ENCODE measurements at regions not wholly inside any gene's neighbourhood (a gene's known extent, or its start where the extent isn't known, plus 50 kb on each side); places are given as distances from the start of the nearest gene placed in this dataset.
"Not testable (repeated sequence)": the region's sequence is repeated elsewhere in the genome, so short reads cannot be mapped to it uniquely, and the experiment has no call there.

DNA sequence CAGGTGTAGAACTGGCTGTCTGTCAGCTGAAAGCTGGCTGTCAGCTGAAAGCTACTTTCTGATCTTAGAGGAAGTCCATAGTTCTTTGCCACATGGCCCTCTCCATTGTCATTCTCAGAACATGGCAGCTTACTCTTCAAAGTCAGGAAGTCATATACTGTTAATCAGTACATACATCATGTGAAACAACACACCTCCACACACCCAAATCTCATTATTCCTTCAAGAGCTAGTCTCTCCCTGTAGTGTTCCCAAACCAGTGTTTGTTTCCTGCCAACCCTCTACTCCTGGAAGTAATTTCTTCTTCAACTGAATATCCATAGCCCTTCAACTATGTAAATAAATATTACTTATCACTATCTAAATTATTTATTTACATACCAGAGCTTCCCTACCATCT, 58.9 kb downstream of the OR5AK2 start:
- intact Hi-C loops (cut with micrococcal nuclease) = no loop called here

GRCh38 chr11:57049749-57050148, 61.0 kb downstream of the OR5AK2 start:
- intact Hi-C loops (cut with micrococcal nuclease) = no loop called here

GRCh38 chr11:57054817-57055216, 66.1 kb downstream of the OR5AK2 start:
- intact Hi-C loops (cut with micrococcal nuclease) = no loop called here

- intact Hi-C loops (cut with micrococcal nuclease) = no loop called here
These were observed 67.0 kb downstream of the OR5AK2 start for GRCh38 chr11:57055744-57056143.

DNA sequence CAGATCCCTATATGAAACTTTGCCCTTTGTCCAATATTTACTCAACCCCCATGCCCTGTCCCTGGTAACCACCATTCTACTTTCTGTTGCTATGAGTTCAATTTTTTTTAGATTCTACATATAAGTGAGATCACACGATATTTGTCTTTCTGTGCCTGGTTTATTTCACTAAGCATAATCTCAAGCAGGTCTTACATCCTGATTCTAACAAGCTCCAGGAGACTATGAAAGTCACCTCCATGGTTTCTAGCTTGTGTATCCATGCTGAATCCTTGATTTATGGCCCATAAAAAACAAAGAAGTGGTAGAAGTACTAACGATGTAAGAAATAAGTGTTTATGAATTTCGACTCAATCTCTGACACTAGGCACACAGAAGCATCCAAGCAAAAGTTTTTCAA, 68.0 kb downstream of the OR5AK2 start:
- intact Hi-C loops (cut with micrococcal nuclease) = no loop called here

DNA sequence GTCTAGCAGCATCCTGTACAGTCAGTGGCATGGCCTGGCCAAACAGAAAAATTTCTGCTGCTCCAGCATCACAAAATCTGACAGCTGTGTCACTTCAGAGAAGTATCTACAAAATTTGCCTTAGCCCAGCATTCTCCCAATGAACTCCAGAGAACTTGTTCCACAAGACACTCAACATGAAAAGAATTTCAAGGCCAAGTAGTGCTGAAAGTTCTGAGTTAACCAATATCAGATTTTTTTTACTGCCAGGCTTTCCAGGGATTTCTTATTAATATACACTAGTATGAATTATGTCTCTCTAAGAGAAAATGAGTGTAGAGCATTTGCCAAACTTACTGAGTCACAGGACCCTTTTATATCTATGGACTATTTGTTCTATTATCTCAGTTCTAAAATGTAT, 68.8 kb downstream of the OR5AK2 start:
- intact Hi-C loops (cut with micrococcal nuclease) = no loop called here

- intact Hi-C loops (cut with micrococcal nuclease) = not testable (repeated sequence)
These were observed 74.2 kb downstream of the OR5AK2 start for GRCh38 chr11:57062957-57063356.

- intact Hi-C loops (cut with micrococcal nuclease) = no loop called here
These were observed 81.2 kb downstream of the OR5AK2 start for GRCh38 chr11:57069942-57070341.

- intact Hi-C loops (cut with micrococcal nuclease) = no loop called here
These were observed 83.1 kb downstream of the OR5AK2 start for GRCh38 chr11:57071829-57072228.

DNA sequence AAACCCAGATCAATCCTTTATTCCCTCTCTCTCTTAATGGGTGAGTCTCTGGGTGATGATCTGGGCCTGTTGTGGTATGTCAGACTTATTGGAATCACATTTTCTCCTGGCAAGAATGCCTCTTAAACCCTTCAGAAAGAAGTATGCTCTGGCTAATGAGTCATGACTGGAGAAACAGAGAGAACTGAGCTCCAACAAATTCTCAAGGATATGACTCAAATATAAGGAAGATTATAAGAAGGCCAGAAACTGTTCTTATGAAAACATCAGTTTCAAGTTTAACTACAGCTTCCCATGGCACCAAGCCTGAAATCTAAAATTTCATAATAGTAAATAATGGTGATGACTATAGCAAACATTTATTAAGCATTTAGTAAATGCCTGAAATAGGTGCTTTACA, 83.9 kb downstream of the OR5AK2 start:
- intact Hi-C loops (cut with micrococcal nuclease) = no loop called here

GRCh38 chr11:57073128-57073527, 84.4 kb downstream of the OR5AK2 start:
- intact Hi-C loops (cut with micrococcal nuclease) = no loop called here

- intact Hi-C loops (cut with micrococcal nuclease) = no loop called here
These were observed 92.6 kb downstream of the OR5AK2 start for GRCh38 chr11:57081356-57081755.

- intact Hi-C loops (cut with micrococcal nuclease) = no loop called here
These were observed 93.4 kb downstream of the OR5AK2 start for GRCh38 chr11:57082125-57082524.

- intact Hi-C loops (cut with micrococcal nuclease) = no loop called here
These were observed 95.1 kb downstream of the OR5AK2 start for GRCh38 chr11:57083641-57084385.

- intact Hi-C loops (cut with micrococcal nuclease) = no loop called here
These were observed 96.1 kb upstream of the LRRC55 start for GRCh38 chr11:57085611-57086010.

DNA sequence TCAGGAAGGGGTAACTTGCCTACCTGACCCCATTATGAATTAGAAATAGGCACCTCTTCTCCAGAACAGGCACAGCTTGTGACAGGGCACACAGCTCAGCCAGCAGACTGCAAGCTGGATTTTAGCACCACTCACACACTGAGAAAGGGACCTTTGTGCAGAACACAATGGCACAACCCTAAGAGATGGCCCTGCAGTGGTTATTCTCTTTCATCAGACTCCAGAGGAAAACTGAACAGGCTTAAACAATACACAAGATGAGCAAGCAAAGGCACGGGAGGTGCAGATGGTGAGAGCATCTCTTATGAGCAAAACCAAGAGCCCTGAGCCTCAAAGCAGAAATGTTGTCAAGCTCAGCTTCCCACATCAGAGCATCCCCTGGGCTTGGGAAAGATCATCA, 93.8 kb upstream of the LRRC55 start:
- intact Hi-C loops (cut with micrococcal nuclease) = no loop called here

DNA sequence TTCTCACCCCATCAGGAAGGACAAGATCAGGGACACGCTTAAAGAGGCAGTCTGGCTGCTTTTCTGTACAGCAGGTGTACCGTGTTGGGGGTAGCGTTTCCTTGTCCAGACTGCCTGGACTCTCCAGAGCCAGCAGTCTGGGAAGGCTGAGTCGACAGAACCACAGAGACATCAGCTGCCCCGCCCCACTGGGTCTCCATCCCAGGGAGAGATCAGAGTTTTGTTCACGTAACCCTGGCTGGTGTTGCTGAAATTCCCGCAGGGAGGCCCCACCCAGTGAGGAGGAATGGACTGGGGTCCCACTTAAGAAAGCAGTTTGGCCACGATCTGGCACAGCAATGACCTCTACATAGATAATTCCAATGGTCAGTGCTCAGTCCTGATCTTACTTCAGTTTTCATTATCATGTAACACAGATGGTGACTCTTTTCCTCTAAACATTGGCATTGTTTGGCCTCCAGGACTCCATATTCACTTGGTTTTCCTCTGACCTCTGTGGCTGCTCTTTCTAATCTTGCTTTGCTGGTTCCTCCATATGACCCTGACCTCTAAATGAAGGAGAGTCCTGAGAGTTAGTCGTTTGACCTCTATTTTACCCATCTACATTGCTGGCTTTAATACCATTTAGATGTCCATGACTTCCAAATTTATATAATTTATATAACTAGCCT, 89.6 kb upstream of the LRRC55 start:
- intact Hi-C loops (cut with micrococcal nuclease) = no loop called here

DNA sequence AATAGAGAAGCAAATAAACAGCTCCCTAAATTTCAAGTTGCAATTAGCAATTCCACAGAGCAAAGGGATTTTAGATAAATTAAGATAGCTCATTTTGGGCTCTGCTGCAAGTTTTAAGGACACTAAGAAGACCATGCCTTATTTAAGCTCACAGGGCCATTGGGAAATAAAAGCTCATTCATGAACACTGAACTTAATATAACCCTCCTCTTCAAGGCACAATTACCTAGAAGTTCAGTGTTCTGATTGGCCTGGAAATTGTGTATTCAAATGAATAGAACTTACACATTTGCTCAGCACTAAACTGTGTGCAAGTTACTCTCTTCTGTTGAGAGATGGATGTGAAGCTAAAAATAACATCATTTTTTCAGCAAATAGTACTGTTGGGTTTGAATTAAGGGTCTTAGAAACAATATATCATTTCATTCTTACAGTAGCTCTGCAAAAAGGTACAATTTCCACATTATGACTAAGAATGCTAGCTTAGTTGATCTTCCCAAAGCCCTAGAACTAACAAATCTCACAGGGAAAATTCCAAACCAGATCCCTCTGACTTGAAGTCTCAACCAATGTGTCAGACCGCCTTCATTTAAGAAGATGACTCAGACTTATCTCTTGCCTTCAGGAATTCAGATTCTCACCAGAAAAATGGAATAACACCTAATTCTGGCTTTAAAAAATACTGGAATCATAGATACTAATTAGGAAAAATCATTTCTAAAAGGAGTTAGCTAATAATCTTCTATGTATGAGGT, 87.4 kb upstream of the LRRC55 start:
- intact Hi-C loops (cut with micrococcal nuclease) = no loop called here

- intact Hi-C loops (cut with micrococcal nuclease) = no loop called here
These were observed 86.3 kb upstream of the LRRC55 start for GRCh38 chr11:57095417-57095816.

- intact Hi-C loops (cut with micrococcal nuclease) = no loop called here
These were observed 85.9 kb upstream of the LRRC55 start for GRCh38 chr11:57095896-57096295.

GRCh38 chr11:57097149-57097548, 84.6 kb upstream of the LRRC55 start:
- intact Hi-C loops (cut with micrococcal nuclease) = no loop called here

DNA sequence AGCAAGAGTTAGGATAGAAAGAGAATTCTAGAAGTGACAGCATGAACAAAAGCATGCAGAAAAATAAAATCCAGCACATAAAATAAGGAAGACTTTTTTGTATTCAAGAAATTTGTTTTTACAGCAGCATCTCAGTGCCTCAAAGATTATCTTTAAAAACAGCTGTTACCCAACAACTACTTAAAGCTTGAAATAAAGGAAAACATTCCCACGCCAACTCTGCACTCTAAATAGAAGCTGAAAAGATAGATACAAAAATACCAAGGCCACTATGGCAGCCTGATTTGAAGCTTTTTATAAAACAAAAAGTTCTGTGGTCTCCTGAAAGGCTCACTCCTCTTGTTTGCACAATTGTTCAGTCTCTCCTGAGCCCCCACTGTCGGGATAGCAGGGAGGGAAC, 83.6 kb upstream of the LRRC55 start:
- intact Hi-C loops (cut with micrococcal nuclease) = no loop called here

Measured in T-helper 2 cell treated with Interferon-gamma antibody and Interleukin-4, amounts not matched to agents 100 ng/mL and 5 ng/mL, for 36 hours (primary cell).